ENCODE measurements at regions not wholly inside any gene's neighbourhood (a gene's known extent, or its start where the extent isn't known, plus 50 kb on each side); places are given as distances from the start of the nearest gene placed in this dataset.

GRCh38 chrX:39952989-39953388 is 144.8 kb downstream of the BCOR start:
- Mint-ChIP-seq H3K27me3 (no peaks in the 10 kb centered on the region), H3K4me1 (ENCODE audit: low read depth in 2 of 2) (peaks cover 4% of the 10 kb centered on the region in 2 donors), H3K27ac (no peak overlapping the region), H3K9me3 (no peaks in the 10 kb centered on the region), H3K36me3 (ENCODE audit: insufficient read depth) (no peaks in the 10 kb centered on the region), H3K4me3 (no peak overlapping the region)
- DNase-seq (no peak), ATAC-seq (replicated peaks) (no peak)

DNA sequence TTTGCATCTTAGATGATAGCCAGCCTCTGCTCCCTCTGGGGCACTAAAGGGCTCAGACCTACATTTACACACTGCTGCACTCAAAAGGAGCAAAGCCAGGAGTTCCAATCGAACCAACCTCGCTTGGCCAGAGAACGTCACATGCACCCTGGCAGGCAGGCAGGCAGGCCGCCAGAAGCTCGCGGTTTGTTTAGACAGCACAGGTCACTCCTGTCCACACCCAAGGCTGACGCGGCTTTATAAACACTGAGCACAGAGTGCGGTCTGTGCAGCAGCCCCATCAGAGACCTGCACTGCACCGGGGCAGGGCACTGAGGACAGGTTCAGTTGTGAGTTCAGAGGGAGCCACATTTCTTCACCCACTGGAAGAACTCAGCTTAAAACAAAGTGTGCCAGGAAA is 143.9 kb downstream of the BCOR start:
- no peaks in the 10 kb centered on the region for H3K27me3 Mint-ChIP-seq
- no peak overlapping the region for H3K4me3 Mint-ChIP-seq
- DNase-seq: no peak
- peaks cover 4% of the 10 kb centered on the region in 2 donors for H3K4me1 Mint-ChIP-seq (ENCODE audit: low read depth in 2 of 2)
- no peak overlapping the region for H3K27ac Mint-ChIP-seq
- H3K36me3 Mint-ChIP-seq (ENCODE audit: insufficient read depth): no peaks in the 10 kb centered on the region
- H3K9me3 Mint-ChIP-seq: no peaks in the 10 kb centered on the region
- ATAC-seq (replicated peaks): no peak

GRCh38 chrX:39954851-39955250 is 142.9 kb downstream of the BCOR start:
- Mint-ChIP-seq H3K27ac (peak overlapping the region in 1 of 2 donors; percentile 81), H3K4me3 (no peak overlapping the region), H3K36me3 (ENCODE audit: insufficient read depth) (no peaks in the 10 kb centered on the region), H3K27me3 (no peaks in the 10 kb centered on the region), H3K4me1 (ENCODE audit: low read depth in 2 of 2) (peaks cover 4% of the 10 kb centered on the region in 2 donors), H3K9me3 (no peaks in the 10 kb centered on the region)
- no peak for ATAC-seq (replicated peaks)
- DNase-seq: no peak

- peak overlapping the region in 1 of 2 donors; percentile 81 for H3K27ac Mint-ChIP-seq
- ATAC-seq (replicated peaks): no peak
- H3K4me3 Mint-ChIP-seq: no peak overlapping the region
- DNase-seq: no peak
- H3K27me3 Mint-ChIP-seq: no peaks in the 10 kb centered on the region
- H3K9me3 Mint-ChIP-seq: no peaks in the 10 kb centered on the region
- H3K4me1 Mint-ChIP-seq (ENCODE audit: low read depth in 2 of 2): peaks cover 4% of the 10 kb centered on the region in 2 donors
- H3K36me3 Mint-ChIP-seq (ENCODE audit: insufficient read depth): no peaks in the 10 kb centered on the region
These were observed 142.1 kb downstream of the BCOR start for GRCh38 chrX:39955625-39956024.

GRCh38 chrX:39956803-39957394 is 140.9 kb downstream of the BCOR start:
- ATAC-seq (replicated peaks) (no peak), DNase-seq (no peak)
- H3K27me3 Mint-ChIP-seq: no peaks in the 10 kb centered on the region
- H3K9me3 Mint-ChIP-seq: no peaks in the 10 kb centered on the region
- no peaks in the 10 kb centered on the region for H3K36me3 Mint-ChIP-seq (ENCODE audit: insufficient read depth)
- peaks cover 4% of the 10 kb centered on the region in 2 donors for H3K4me1 Mint-ChIP-seq (ENCODE audit: low read depth in 2 of 2)
- no peak overlapping the region for H3K27ac Mint-ChIP-seq
- no peak overlapping the region for H3K4me3 Mint-ChIP-seq

DNA sequence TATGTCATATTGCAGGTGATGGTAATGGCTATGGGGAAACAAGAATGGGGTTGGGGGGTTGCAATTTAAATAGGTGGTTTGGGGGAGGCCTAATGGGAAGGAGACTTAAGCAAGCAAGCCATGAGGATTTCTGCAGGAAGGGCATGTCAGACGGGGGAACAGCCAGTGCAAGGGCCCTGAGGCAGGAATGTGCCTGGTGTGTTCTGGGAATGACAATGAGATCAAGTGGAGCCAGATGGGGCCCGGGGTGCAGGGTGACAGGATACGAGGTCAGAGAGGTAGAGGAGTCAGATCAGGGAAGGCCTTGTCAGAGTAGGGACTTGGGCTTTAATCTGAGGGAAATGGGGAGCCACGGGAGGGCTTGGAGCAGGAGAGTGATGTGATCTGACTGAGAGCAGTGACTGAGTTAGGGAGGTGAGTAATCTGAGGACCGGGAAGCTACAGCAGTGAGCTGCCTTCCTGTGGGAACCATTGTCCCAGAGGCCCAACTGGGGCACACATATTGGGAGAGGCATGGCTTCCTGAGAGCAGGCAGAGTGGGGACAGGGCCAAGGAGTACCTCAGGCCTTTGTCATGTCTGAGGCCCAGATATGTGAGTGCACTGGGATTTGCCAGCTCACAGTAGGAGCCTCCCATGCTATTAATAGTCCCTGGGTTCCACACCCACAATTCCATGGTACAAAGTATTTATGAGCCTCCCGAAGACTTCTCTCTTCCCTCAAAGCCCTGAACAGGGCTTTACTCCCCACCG is 139.8 kb downstream of the BCOR start:
- Mint-ChIP-seq H3K4me3 (no peak overlapping the region), H3K27ac (no peak overlapping the region), H3K9me3 (no peaks in the 10 kb centered on the region), H3K27me3 (no peaks in the 10 kb centered on the region), H3K4me1 (ENCODE audit: low read depth in 2 of 2) (peaks cover 4% of the 10 kb centered on the region in 2 donors), H3K36me3 (ENCODE audit: insufficient read depth) (no peaks in the 10 kb centered on the region)
- ATAC-seq (replicated peaks): no peak
- no peak for DNase-seq

GRCh38 chrX:39958850-39959249 is 138.9 kb downstream of the BCOR start:
- H3K4me3 Mint-ChIP-seq: no peak overlapping the region
- no peak for ATAC-seq (replicated peaks)

GRCh38 chrX:39960219-39960618 is 137.5 kb downstream of the BCOR start:
- Mint-ChIP-seq H3K4me3 (no peak overlapping the region), H3K9me3 (no peaks in the 10 kb centered on the region), H3K36me3 (ENCODE audit: insufficient read depth) (no peaks in the 10 kb centered on the region), H3K27me3 (no peaks in the 10 kb centered on the region), H3K4me1 (ENCODE audit: low read depth in 2 of 2) (peaks cover 2 to 3% of the 10 kb centered on the region in 2 donors), H3K27ac (no peak overlapping the region)
- DNase-seq (no peak), ATAC-seq (replicated peaks) (no peak)

More at GRCh38 chrX:39958850-39959249, 138.9 kb downstream of the BCOR start:
- Mint-ChIP-seq H3K27ac (no peak overlapping the region), H3K4me1 (ENCODE audit: low read depth in 2 of 2) (peaks cover 4% of the 10 kb centered on the region in 2 donors), H3K36me3 (ENCODE audit: insufficient read depth) (no peaks in the 10 kb centered on the region), H3K27me3 (no peaks in the 10 kb centered on the region), H3K9me3 (no peaks in the 10 kb centered on the region)
- no peak for DNase-seq

DNA sequence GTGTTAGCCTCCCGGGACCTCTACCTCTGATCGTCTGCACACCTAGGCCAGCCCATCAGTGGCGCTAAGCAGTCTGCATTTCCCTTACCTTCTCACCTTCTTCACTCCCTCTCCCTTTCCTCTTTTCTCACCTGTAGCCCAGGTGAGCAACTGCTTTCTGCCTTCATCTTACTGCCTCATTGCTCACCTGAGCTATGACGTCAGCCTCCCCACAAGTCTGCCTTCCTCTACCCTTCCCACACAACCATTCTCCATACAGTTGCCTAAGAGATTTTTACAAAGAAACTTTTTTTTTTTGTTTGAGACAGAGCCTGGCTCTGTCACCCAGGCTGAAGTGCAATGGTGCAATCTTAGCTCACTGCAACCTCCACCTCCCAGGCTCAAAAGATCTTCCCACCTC is 136.3 kb downstream of the BCOR start:
- no peaks in the 10 kb centered on the region for H3K4me1 Mint-ChIP-seq (ENCODE audit: low read depth in 2 of 2)
- no peaks in the 10 kb centered on the region for H3K27me3 Mint-ChIP-seq
- DNase-seq (no peak), ATAC-seq (replicated peaks) (no peak)
- no peak overlapping the region for H3K4me3 Mint-ChIP-seq
- H3K9me3 Mint-ChIP-seq: no peaks in the 10 kb centered on the region
- H3K36me3 Mint-ChIP-seq (ENCODE audit: insufficient read depth): no peaks in the 10 kb centered on the region
- no peak overlapping the region for H3K27ac Mint-ChIP-seq

DNA sequence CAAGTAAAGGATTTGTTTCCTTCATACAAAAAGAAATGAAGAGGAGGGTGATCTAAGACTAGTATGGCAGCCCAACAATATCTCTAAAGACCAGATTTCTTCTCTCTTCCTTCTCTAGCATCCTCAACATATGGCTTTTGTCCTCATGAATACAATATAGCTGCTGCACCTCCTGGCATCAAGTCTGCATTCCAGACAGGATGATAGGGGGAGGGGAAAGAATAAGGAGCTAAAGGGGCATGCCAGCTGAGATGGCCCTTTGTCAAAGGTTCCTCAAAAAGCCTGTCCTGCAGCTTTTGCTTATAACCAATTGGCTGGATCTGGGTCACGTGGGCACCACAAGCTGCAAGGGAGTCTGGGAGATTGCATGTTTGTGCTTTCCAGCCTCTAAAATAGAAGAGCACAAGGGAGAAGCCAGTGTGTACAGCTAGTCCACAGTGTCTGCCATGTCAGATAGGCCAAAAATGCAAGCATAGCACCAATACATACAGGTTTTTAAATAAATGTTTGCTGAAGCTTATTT is 132.6 kb downstream of the BCOR start:
- Mint-ChIP-seq H3K27me3 (no peaks in the 10 kb centered on the region), H3K9me3 (no peaks in the 10 kb centered on the region), H3K4me3 (no peak overlapping the region), H3K27ac (no peak overlapping the region), H3K4me1 (ENCODE audit: low read depth in 2 of 2) (peaks cover 0 to 3% of the 10 kb centered on the region in 2 donors), H3K36me3 (ENCODE audit: insufficient read depth) (no peaks in the 10 kb centered on the region)
- ATAC-seq (replicated peaks) (no peak), DNase-seq (no peak)

DNA sequence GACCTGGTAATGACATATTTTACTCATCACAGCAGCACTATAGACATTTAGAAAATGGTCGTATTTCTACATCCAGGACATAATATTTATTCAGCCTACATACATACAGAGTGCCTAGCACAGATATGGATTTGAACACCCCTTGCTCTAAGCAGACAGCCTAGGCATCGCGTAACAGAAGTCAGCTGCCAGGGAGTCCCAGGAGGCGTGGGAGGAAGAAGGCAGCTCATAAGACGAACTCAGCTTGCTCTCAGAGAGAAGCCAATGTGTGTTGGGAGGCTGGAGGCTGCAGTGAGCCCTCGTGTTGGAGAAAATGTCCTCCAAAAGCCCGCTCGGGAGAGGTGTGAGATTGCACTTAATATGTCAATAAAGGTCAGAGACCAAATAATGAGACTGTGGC is 131.6 kb downstream of the BCOR start:
- Mint-ChIP-seq H3K9me3 (no peaks in the 10 kb centered on the region), H3K27me3 (no peaks in the 10 kb centered on the region), H3K27ac (no peak overlapping the region), H3K4me1 (ENCODE audit: low read depth in 2 of 2) (peaks cover 0 to 3% of the 10 kb centered on the region in 2 donors), H3K4me3 (no peak overlapping the region), H3K36me3 (ENCODE audit: insufficient read depth) (no peaks in the 10 kb centered on the region)
- no peak for DNase-seq
- ATAC-seq (replicated peaks): no peak

DNA sequence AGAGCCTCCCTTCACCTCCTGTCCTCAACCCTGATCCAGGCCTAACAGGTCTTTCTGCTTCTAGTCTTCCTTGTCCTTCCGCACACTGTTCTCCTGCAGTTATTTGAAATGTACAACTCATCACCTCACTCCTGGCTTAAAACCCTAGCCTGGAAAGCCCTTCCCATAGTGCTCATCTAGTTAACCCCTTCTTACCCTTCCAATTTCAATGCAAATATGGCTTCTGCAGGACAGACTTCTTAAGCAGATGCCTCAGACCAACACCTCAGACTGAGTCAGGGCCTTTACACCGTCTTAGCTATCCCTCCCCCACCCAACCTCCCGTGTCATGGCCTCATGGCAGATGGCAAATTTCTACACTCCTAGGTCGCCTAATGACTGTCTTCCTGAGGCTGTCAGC is 130.4 kb downstream of the BCOR start:
- H3K4me1 Mint-ChIP-seq (ENCODE audit: low read depth in 2 of 2): peaks cover 0 to 3% of the 10 kb centered on the region in 2 donors
- no peak overlapping the region for H3K27ac Mint-ChIP-seq
- H3K4me3 Mint-ChIP-seq: no peak overlapping the region
- H3K9me3 Mint-ChIP-seq: no peaks in the 10 kb centered on the region
- H3K36me3 Mint-ChIP-seq (ENCODE audit: insufficient read depth): no peaks in the 10 kb centered on the region
- DNase-seq (no peak), ATAC-seq (replicated peaks) (no peak)
- no peaks in the 10 kb centered on the region for H3K27me3 Mint-ChIP-seq

GRCh38 chrX:39969099-39969818 is 128.5 kb downstream of the BCOR start:
- Mint-ChIP-seq H3K36me3 (ENCODE audit: insufficient read depth) (no peaks in the 10 kb centered on the region), H3K9me3 (no peaks in the 10 kb centered on the region), H3K27ac (no peak overlapping the region), H3K4me1 (ENCODE audit: low read depth in 2 of 2) (peaks cover 0 to 3% of the 10 kb centered on the region in 2 donors), H3K4me3 (peak overlapping the region in 1 of 2 donors; percentile 23), H3K27me3 (no peaks in the 10 kb centered on the region)
- peak in 1 of 3 experiments; percentile 1 for DNase-seq
- peak; percentile 31 for ATAC-seq (replicated peaks)
